ENCODE measurements at regions not wholly inside any gene's neighbourhood (a gene's known extent, or its start where the extent isn't known, plus 50 kb on each side); places are given as distances from the start of the nearest gene placed in this dataset.

DNA sequence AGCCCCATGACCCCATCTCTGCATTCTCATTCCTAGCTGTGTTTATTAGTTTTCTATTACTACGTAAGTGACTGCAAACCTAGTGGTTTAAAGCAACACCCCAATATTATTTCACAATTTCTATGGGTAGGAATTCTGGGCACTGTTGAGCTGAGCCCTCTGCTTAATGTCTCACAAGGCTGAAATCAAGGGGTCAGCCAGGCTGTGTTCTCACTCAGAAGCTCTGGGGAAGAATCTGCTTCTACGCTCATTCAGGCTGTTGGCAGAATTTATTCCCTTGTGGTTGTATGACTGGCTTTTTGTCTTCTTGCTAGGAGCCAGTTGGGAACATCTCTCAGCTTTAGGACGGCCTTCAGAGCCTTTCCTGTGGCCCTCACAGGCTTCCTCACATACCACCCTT, 181.0 kb downstream of the GIPC2 start:
- H3K27ac ChIP-seq = no peak overlapping the region
- intact Hi-C loops (cut with DNase I; ENCODE audit: low total_unique reads) = no loop called here
- no peak for DNase-seq
- WGBS, 2 donors = 88 to 91% methylated on average over 3 of the region's 3 CpGs
- TF ChIP-seq, protein P1, sequence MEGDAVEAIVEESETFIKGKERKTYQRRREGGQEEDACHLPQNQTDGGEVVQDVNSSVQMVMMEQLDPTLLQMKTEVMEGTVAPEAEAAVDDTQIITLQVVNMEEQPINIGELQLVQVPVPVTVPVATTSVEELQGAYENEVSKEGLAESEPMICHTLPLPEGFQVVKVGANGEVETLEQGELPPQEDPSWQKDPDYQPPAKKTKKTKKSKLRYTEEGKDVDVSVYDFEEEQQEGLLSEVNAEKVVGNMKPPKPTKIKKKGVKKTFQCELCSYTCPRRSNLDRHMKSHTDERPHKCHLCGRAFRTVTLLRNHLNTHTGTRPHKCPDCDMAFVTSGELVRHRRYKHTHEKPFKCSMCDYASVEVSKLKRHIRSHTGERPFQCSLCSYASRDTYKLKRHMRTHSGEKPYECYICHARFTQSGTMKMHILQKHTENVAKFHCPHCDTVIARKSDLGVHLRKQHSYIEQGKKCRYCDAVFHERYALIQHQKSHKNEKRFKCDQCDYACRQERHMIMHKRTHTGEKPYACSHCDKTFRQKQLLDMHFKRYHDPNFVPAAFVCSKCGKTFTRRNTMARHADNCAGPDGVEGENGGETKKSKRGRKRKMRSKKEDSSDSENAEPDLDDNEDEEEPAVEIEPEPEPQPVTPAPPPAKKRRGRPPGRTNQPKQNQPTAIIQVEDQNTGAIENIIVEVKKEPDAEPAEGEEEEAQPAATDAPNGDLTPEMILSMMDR (IDR thresholded peaks at IDR 0.05) = no peak
- TF ChIP-seq POLR2A (IDR thresholded peaks at IDR 0.05) = no peak
- no peaks in the 10 kb centered on the region for H3K4me1 ChIP-seq
- no peaks in the 10 kb centered on the region for H3K36me3 ChIP-seq (ENCODE audit: low read depth, missing control alignments)
- no peaks in the 10 kb centered on the region for H3K9me3 ChIP-seq
- no peaks in the 10 kb centered on the region for H3K27me3 ChIP-seq
- no peak overlapping the region for H3K4me3 ChIP-seq

DNA sequence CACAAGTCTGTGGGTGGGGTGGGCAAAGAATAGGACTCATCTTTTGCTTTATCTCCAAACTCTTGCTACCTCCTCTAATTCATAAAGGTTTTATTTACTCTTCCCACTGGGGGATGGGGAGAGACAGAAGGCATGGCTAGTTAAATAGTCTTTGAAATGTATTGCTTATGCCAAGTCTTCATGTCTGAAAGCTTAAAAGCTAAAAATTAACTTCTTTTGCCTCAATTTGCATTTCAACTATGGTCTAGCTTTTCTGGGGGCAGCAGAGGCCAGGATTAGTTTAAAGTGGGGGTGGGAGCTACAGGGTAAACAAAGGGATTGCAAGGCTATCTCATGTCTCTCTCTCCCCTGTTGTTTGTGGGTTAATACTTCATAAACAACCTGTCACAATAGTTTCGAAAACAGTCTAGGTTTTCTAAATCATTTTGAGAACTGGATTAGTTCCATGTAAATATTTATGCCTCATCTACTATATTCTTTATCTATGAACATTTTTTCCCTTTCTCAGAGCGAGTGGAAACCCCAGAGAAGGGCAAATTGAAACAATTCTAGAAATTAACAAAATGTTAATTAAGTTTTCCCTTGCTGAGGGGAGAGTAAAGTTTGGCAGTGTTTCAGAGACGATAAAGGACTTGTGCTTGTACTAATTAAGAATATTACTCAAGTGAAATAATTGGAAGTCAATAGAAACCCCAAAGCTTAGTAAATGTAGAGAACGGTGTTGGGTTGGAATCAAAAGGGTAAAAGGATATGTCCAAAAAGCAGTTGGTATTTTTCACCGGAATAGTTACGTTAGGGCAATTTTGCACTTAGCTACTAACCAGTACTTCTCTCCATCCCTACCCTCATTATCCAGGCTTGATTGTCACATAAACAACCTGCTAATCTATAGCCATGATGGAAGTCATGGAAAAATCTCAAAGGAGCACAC, 182.2 kb downstream of the GIPC2 start:
- WGBS, 2 donors = 69 to 77% methylated on average over 6 of the region's 6 CpGs
- intact Hi-C loops (cut with DNase I; ENCODE audit: low total_unique reads) = no loop called here
- no peaks in the 10 kb centered on the region for H3K9me3 ChIP-seq
- no peaks in the 10 kb centered on the region for H3K4me1 ChIP-seq
- H3K36me3 ChIP-seq (ENCODE audit: low read depth, missing control alignments) = no peaks in the 10 kb centered on the region
- no peak for DNase-seq
- no peak overlapping the region for H3K4me3 ChIP-seq
- TF ChIP-seq, protein P1 (IDR thresholded peaks at IDR 0.05) = no peak
- TF ChIP-seq POLR2A (IDR thresholded peaks at IDR 0.05) = no peak
- H3K27ac ChIP-seq = no peak overlapping the region
- H3K27me3 ChIP-seq = no peaks in the 10 kb centered on the region

DNA sequence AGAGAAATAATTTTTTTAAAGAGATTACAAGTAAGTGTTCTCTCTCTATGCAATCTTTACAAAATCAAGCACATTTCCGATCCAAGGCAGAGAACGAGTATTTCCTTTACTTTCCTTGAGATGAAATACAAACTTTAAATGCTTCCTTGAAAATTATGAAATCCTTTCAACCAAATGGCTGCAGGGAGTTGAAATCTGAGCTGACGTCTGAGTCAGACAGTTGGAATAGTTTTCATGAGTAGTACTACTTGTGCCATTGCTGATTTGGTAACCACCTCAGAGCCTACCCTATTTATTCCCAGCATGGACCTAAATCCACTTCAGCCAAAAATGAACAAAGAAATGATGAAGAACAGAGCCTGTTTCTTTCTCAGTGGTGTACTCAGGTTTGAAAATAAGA, 183.6 kb downstream of the GIPC2 start:
- intact Hi-C loops (cut with DNase I; ENCODE audit: low total_unique reads) = no loop called here
- TF ChIP-seq, protein P1 (IDR thresholded peaks at IDR 0.05) = no peak
- TF ChIP-seq POLR2A (IDR thresholded peaks at IDR 0.05) = no peak
- 73 to 75% methylated on average over 3 of the region's 3 CpGs for WGBS, 2 donors
- H3K9me3 ChIP-seq = no peaks in the 10 kb centered on the region
- H3K27ac ChIP-seq = no peak overlapping the region
- no peaks in the 10 kb centered on the region for H3K36me3 ChIP-seq (ENCODE audit: low read depth, missing control alignments)
- H3K4me1 ChIP-seq = no peaks in the 10 kb centered on the region
- DNase-seq = no peak
- no peak overlapping the region for H3K4me3 ChIP-seq
- no peaks in the 10 kb centered on the region for H3K27me3 ChIP-seq

DNA sequence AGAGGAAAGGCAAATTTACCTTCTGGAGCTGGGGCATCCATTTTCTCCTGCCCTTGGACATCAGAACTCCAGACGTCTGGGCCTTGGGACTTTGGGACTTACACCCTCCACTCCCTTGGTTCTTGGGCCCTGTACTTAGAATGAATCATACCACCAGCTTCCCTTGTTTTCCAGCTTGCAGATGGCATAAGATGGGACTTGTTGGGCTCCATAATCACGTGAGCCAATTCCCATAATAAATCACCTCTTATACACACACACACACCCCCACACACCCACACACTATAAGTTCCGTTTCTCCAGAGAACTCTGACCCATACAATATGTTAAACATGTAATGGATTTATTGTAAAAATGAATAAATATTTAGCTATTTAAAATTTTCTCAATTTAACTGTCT, 185.7 kb downstream of the GIPC2 start:
- no peaks in the 10 kb centered on the region for H3K27me3 ChIP-seq
- no peak for TF ChIP-seq POLR2A (IDR thresholded peaks at IDR 0.05)
- TF ChIP-seq, protein P1 (IDR thresholded peaks at IDR 0.05) = no peak
- H3K4me1 ChIP-seq = no peaks in the 10 kb centered on the region
- H3K4me3 ChIP-seq = no peak overlapping the region
- H3K36me3 ChIP-seq (ENCODE audit: low read depth, missing control alignments) = no peaks in the 10 kb centered on the region
- 48 to 59% methylated on average over 3 of the region's 3 CpGs for WGBS, 2 donors
- H3K9me3 ChIP-seq = no peaks in the 10 kb centered on the region
- intact Hi-C loops (cut with DNase I; ENCODE audit: low total_unique reads) = no loop called here
- no peak overlapping the region for H3K27ac ChIP-seq
- DNase-seq = no peak

DNA sequence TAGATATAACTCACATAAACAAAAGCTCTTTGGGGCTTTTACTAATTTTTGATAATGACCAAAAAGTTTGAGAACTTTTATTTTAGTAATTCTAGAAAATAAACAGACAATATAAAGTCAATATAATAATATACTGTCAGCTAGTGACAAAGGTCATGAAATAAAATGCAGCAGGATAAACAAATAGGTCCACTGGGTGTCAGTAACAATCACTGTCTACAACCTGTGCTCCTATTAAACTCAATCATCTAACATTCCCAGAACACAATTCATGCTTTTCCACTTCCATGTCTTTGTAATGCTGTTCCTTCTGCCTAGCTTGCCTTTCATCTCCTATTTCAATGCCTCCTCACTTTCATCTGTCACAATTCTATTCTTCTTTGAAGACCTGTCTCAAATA, 186.1 kb downstream of the GIPC2 start:
- no peak for DNase-seq
- Histone ChIP-seq H3K4me3 (no peak overlapping the region), H3K4me1 (no peaks in the 10 kb centered on the region), H3K36me3 (ENCODE audit: low read depth, missing control alignments) (no peaks in the 10 kb centered on the region), H3K27me3 (no peaks in the 10 kb centered on the region), H3K9me3 (no peaks in the 10 kb centered on the region), H3K27ac (no peak overlapping the region)
- intact Hi-C loops (cut with DNase I; ENCODE audit: low total_unique reads) = no loop called here
- TF ChIP-seq, protein P1 (IDR thresholded peaks at IDR 0.05) = no peak
- no peak for TF ChIP-seq POLR2A (IDR thresholded peaks at IDR 0.05)

Measured in testis (tissue), 2 donors.